Muscle of arm (tissue), 1 donor: ENCODE measurements at regions not wholly inside any gene's neighbourhood (a gene's known extent, or its start where the extent isn't known, plus 50 kb on each side); places are given as distances from the start of the nearest gene placed in this dataset.

ENCODE experiments used
- DNase-seq: peaks from one replicate; pipeline ENCODE4 v3.0.0-alpha.2; 2013

DNA sequence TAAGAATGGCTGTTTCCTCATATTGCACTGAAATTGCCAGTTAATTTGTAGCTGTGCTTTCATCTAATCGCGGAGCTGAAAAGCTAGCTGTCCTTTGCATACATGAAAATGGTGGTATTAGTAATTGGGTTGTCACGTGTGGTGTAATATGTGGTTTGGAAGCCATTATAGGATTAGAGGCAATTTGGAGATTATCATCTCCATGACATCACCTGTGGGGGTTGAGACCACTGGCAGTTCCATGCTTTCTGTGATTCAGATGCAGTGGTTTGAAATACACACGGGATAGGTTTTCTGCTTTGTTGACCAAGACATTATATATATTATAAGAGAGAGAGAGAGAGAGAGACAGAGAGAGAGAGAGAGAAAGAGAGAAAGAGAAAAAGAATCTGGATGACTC lies 180.8 kb downstream of the RAB11FIP2 start:
- no peak for DNase-seq

DNA sequence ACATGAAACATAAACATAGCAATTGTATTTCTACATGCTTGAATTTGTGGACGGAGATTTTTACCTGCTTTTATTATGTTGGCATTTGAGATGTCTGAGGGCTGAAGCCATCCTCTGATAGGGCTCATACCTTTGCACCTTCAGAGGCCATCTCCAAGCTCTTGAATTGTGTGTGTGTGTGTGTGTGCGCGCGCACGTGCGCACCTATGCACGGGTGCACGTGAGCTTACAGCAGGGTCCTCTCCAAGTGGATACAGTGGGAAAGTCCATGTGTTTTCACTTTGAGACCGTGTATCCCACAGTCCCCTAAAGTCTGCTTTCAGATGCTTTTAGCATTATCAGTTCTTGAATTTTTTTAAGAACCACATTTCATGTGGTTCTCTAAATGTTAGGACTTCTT lies 178.6 kb downstream of the RAB11FIP2 start:
- DNase-seq: no peak

DNA sequence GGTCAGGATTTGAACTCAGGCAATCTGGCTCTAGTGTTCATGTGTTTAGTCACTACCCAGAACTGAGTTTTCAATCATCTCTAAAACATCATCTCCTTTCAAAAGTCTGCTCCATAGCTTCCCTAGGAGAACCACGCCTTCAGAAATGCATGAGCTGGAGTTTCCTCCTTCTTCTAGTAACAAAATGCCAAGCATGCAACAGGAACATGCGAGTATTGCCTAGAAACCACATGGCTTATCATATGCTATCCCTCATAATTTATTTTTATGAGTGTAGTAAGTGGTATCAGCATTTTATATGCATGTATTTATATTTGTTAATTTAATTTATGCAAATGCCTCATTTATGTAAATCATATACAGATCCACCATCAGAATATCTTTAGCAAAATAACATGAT lies 170.9 kb downstream of the RAB11FIP2 start:
- DNase-seq: no peak

DNA sequence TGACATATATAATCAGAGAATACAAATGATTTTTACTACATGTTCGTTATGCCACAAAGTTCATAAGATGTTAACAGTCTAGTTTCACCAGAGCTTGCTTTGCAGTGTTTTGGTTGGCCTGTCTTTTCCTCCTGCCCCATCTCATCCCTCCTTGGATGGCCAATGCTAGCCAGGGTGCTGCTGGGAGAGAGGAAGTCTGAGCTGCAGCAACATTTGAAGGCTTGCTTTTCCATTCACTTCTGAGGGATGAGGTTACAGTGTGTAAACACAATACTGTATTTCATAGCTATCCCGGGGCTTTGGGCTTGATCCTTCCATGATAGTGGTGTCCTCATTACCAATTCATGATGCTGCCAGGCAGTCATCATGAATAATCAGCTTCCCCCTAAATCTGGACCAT lies 170.5 kb downstream of the RAB11FIP2 start:
- DNase-seq: no peak

DNA sequence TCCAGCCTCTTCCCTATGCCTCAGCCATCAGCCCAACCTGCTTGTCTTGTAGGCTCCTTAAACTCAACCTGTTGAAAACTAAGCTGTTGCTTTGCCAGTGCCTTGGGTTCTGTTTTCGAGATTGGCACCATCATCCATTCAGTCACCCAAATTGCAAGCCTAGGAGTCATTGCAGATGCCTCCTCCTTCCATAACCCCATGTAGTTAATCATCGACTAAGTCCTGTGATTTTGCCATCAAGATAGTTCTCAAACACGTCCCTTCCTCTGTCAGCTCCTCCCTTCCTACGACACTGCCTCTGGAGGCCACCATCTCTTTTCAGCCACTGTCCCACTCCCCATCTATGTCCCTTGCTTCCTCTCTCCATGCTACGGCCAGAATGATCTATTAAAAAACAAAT lies 168.1 kb downstream of the RAB11FIP2 start:
- no peak for DNase-seq

DNA sequence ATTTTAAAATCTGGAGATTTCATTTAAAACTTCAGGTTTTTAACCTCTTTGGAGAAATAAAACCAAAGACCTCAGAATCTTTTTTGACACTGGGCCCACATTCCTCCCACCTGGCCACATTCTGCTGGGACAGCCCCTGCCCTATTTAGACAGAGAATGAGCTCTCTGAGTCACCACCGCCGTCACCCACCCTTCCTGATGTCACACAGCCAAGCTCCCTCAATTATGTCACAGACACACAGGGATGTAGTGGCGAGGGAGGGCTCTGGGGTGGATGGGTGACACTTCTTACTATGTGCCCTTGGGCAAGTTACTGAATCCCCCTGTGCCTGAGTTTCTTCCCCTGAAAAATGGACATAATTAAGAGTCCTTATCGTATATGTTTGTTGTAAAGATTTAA lies 162.6 kb downstream of the RAB11FIP2 start:
- DNase-seq: no peak

DNA sequence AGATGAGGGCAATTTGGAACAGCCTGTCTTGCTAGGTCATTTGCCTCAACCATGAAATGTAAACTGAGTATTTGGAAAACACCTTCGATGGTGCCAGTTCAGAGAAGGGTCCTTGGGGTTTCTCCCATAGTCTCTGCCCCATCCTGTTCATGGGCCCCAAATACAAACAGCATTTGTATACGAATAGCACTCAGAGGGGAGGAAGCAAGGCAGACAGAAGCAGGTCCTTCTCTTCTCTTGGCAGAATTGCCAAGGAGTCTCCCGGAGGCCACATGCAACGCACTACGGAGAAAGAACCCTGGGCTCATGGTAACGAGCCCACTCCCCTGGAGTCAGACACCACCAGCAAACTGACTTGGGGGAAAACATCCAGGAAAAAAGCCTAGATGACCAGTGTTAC lies 162.1 kb downstream of the RAB11FIP2 start:
- no peak for DNase-seq

DNA sequence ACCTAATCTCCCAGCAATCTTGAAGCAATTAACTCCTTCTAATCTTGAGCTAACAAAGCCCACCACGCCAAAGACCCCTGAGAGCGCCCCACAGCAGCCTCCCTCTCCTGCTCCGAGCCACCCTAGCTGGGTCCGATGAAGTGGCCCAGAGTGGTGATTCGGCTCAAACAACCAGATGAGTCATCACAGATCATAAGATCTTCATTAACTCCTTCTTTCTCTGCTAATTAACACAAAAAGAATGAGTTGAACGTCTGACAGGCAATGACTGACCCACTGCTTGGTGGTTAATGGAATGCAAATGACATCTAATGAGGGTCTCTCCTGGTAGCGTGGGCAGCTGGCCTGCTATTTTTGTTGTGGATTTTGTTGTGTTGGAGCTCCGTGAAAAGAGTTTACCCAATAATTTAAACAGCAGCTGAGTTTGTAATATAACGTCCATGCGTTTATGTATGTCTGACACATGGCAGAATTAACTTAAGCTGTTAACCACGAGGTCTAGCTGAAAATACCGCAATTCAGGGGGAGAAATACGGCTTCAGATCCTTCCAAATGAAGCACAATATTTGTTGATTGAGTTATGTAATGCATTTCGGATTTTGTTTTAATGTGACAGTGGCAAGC lies 161.4 kb downstream of the RAB11FIP2 start:
- no peak for DNase-seq

DNA sequence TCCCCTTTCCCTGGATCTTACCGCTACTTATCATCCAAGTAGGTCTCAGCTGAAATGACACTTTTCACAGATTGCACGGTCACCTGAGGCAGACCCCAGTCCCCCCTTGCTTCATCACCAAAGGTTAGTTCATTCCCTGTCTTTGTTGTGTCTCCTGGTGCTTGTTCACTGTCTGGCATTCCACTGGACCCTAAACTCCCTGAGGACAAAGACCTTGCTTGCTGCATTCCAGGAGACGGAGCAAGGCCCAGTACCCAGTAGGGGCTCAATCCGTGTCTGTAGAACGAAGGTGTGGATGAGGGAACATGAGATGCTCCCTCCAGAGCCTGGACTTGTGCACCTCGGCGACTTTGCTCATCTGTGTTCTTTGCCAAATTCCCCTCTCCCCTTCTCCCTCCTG lies 160.0 kb downstream of the RAB11FIP2 start:
- no peak for DNase-seq

DNA sequence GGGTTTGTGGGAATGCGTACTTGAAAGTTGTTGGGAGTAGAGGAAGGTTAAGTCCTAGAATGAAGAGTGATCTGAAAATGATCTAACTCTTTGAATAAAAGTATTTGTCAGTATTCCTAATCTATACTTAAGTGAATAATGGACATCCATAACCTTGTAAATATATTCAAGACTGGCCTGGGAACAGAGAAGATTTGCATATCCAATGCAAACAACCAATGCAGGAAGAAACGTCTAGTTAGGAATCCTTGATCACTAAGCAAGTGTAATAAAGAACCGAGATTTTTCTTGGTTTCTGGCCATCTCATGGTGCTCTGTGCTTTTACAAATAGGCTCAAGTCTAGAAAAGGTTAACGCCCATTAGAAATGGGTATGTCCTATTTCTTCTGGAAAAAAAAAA lies 157.1 kb downstream of the RAB11FIP2 start:
- DNase-seq: no peak

DNA sequence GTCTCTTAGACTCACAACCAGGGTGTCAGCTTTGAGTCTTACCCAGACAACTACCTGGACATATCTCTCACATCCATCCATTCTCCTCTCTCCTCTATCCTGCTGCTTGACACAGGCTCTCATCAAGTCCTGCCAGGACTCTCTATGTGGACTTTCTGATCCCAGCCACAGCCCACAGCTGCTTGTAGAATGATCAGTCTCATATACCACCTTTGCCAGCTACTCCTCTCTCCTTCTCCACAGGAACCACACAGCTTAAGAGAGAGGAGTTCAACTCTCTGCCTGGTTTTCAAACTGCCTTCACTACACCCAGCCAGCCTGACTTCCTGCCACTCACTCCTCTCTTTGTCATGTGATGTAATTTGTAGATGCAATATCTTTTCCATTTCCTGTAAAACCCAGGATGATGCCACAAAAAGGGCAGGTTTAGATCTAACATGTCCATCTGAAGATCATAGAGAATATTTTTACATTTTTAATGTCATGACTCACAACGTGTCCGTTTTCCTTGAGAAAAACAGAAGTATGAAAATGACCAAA lies 154.0 kb downstream of the RAB11FIP2 start:
- DNase-seq: no peak

DNA sequence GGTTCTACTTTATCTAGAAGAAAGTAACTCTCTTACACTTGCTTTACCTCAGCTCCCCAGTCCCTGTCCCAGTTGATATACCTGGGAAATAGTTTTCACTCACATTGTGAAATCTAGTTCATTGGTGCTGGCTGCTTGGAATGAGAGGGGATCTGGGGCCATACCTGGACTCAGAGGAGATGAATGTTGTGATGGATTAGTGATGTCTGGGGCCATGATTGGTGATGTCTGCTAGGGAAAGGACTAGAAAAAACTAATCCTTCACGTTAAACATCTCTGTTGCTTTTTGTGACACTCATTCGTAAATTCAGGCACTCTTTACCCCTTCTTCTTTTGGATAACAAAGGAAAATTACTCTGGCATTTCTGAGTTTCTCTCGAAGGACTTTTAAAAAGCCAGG lies 152.4 kb downstream of the RAB11FIP2 start:
- no peak for DNase-seq

DNA sequence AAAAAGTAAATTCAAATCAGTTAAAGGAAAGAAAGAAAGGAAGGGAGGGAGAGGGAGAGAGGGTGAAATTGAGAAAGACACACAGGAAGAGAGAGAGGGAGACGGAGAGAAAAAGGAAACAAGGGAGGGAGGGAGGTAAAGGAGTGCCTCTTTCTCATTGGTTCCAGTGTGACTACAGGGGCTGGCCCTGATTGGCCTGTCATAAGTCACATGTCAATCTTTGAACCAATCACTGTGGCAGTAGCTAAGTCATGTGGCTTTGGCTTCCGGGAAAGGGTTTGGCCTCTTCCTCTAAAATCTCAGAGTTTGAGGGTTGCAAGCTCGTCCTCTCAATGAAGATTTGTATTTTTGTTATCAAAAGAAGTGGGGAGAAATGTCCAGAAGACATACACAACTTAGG lies 150.2 kb downstream of the RAB11FIP2 start:
- no peak for DNase-seq

DNA sequence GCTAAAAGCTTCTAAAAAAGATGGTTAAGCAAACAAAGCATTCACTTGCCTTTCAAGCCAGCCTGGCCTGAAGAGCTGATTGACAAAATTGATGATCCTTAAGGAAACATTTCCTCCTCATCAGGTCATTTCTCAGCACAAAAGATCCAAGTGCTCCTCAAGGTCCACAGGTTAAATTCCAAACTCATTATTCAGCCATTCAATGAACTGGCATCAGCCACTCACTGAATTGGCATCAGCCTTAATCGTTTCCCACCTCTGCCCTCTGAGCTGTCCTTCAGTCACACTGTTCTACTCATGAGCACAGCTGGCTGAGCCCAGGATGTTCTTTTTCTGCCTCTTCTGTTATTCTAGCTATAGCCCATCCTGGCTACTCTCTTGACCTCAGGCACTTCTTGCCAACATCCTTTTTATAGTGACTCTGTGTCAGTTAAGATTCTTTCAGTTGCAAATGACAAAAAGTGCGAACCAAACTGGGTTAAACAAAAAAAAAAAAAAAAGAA lies 147.5 kb downstream of the RAB11FIP2 start:
- DNase-seq: no peak

DNA sequence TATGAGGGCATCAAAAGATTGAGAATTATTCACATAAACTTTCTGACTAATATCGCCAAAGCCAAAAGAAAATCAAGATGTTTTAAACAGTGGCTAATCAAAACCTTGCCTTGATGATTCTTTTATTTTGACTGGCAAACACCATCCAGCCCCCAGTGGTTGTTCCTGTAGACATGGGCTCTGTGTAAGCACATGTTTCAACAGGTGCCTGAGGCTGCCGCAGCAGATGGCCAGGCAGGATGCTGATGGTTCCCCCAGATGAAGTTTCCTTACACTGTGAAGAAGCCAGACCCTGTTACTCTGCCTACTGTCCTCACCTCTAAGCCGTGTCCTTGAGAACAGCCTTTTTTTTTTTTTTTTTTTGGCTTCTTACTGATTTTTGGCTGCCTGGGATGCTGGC lies 146.5 kb downstream of the RAB11FIP2 start:
- no peak for DNase-seq

DNA sequence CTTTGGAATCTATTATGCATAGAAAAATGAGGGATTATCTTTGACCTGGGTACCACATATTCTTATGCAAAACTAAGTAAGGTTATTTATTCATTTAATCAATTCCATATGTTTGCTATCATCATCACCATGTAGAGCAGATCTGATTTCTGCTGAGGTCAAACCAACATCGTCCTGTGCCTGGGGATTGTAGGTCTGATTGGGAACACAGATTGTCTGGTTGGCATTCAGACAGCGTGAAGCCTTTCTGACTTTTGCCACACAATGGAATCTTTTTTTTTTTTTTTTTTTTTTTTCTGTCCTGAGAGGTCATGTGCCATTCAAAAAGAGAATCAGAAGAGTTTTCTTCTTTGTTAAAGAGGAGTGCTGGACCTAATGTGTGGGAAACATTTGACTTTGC lies 142.9 kb downstream of the RAB11FIP2 start:
- no peak for DNase-seq

DNA sequence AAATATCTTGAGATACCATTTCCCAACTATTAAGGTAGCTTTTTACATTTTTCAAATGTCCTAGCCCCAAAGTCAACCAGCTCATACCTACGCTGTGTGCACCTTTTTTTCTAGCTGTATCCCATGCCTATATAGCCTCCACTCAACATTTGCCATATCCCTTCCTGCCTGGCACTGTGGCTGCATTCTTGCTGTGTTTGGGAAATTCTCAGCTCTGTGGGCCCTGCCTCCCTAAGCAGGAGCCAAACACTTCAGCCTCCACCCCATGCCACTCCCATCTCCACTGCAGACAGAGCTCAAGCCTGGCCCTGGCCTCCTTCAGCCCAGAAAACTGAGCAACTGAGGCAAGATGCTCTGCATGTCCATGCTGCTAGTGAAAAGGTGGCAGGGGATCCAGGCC lies 141.3 kb downstream of the RAB11FIP2 start:
- no peak for DNase-seq

DNA sequence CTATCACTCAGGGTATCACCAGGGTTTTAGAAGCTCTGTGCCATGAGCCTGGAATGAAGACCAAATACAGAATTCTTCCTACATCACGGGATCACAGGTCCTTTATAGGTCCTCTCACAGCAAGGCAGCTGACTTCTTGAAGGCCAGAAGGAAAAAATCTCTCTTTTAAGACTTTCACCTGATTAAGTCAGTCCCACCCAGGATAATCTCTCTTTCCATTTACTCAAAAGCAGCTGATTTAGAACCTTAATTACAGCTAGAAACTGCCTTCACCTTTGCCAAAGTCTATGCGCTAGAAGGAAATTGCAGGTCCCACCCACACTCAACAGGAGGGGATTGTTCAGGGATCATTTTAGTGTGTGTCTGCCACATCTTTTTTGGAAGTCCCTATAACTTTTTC lies 135.1 kb downstream of the RAB11FIP2 start:
- no peak for DNase-seq

DNA sequence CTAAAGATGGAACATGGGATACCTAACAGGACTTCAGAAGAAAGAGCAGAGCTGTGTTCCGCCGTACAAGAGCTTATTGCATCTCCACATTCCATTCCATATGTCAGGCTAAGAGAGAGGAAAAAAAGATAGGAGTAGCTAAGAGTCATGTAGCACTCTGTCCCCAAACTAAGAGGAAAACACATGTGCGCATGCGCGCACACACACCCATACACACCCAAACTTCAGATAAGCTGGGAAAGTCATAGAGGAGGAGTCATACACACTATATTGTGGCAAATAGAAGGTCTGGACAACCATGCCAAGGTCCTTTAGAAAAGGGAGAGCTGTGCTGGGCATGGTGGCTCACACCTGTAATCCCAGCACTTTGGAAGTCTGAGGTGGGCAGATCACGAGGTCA lies 132.4 kb downstream of the RAB11FIP2 start:
- no peak for DNase-seq

DNA sequence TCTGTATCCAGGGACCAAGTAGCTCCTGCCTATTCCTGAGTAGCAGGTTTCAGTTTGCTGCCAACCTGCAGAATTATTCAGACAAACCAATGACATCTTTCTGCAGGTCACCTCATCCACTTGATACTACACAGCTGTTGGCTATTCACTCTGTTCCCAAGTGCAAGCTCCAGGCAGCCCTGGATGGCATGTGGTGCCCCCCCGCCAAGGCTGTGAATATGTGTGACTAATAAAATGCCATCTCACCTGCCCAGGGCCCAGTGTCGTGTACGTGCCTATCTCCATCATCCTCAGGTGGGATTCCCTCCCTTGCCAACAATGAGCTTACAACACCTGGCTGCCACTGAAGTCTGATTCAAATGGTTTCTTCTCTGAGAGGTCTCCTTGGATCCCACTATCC lies 125.8 kb downstream of the RAB11FIP2 start:
- DNase-seq: no peak

DNA sequence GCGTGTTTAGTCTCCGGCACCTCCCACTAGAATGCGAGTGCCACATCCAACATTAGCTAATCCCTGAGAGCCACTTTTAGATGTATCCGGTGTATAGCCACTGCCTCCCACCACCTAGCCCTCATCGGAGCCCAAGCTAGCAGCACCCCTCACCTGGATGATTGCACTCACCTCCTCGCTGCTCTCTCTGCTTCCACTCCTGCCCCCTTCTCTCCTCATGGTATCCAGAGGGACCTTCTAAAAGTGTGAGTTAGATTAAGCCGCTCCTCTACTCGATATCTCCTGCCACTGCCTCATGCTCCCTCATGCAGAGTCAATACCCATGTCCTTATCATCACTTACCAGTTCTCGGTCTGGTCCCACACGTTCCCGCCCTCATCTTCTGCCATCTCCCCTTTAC lies 125.3 kb downstream of the RAB11FIP2 start:
- no peak for DNase-seq

DNA sequence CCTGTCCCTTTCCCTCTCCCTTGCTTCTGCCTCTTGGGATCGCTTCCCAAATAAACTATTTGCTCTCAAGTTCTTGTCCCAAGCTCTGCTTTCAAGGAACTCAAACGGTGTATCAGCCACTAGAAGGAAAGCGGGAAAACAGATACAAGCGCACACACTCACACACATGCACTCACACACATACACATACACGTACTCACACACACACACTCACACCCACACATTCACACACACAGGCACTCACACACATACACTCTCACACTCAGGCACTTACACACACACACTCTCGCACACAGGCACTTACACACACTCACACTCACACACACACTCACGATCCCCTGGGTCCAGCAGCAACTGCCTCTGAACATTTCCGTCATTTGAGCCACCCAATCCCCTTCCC lies 121.9 kb downstream of the RAB11FIP2 start:
- no peak for DNase-seq

DNA sequence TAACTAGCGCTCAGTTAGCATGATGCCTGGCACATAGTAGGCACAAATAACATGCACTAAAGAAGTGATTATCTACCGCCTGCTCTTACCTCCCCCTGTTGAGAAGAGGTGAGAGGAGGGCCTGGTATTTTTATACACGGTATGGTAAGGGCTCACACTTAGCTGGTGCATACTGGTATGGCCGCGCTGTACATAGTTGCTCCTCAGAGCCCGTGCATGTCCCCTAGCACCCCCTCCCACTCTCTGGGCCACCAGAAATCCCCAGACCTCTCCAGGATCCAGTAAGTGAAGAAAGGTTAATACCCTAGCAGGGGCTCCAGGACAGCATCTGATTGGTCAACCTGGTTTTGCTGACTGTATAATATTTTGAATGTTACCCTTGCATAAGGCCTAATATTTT lies 121.4 kb downstream of the RAB11FIP2 start:
- no peak for DNase-seq

DNA sequence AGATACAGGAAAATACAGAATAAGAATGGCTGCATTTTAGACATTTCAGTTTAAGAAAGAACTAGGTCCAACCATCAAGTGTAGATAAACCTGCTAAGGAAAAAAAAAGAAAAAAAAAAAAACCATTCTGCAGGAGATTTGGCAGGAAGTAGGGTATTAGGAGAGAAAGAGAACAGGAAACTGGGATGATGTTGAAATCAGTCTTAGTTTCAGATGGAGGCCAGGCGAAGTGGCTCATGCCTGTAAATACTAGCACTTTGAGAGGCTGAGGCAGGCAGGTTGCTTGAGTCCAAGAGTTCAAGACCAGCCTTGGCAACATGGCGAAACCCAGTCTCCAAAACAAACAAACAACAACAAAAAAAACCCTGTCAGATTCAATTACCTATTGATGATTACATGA lies 120.2 kb downstream of the RAB11FIP2 start:
- DNase-seq: no peak
